Lower lobe of right lung (tissue), 2 donors: ENCODE measurements at regions not wholly inside any gene's neighbourhood (a gene's known extent, or its start where the extent isn't known, plus 50 kb on each side); places are given as distances from the start of the nearest gene placed in this dataset.

Experiments
- ATAC-seq, 2 donors: fragments of 200-7000 bp; cut with Tn5 transposase; one replicate each; pipeline ENCODE4 v1.9.1; 2020 to 2022; ENCODE audit warnings: mild to moderate bottlenecking in 2 of 2, moderate library complexity in 2 of 2
- DNase-seq: peaks from one replicate; pipeline ENCODE4 v3.0.0-alpha.2; 2020
- H3K27ac ChIP-seq: fragments of 200-600 bp; one replicate; pipeline ENCODE4 v1.8.0; 2022
- H3K27me3 ChIP-seq: fragments of 200-600 bp; one replicate; pipeline ENCODE4 v1.8.0; 2022; ENCODE audit warnings: low read depth
- H3K36me3 ChIP-seq: fragments of 200-600 bp; one replicate; pipeline ENCODE4 v1.8.0; 2022; ENCODE audit warnings: mild to moderate bottlenecking
- H3K4me1 ChIP-seq: fragments of 200-600 bp; one replicate; pipeline ENCODE4 v1.8.0; 2022
- H3K4me3 ChIP-seq: fragments of 200-600 bp; one replicate; pipeline ENCODE4 v1.8.0; 2022; ENCODE audit warnings: mild to moderate bottlenecking
- H3K9me3 ChIP-seq: fragments of 200-600 bp; one replicate; pipeline ENCODE4 v1.8.0; 2022
- intact Hi-C: fragments of 100-400 bp; cut with DNase I; formaldehyde crosslinking; loops from one replicate; pipeline ENCODE4 v1.11.0; 2022
- TF ChIP-seq, protein P1 (sequence below): fragments of 200-600 bp; IDR thresholded peaks from one replicate; pipeline ENCODE4 v1.8.0; 2022; ENCODE audit warnings: antibody characterized with exemption, mild to moderate bottlenecking
- donor health status: DM: no; HTN: yes; CAD: no; lungs with severe emphysema.

DNA sequence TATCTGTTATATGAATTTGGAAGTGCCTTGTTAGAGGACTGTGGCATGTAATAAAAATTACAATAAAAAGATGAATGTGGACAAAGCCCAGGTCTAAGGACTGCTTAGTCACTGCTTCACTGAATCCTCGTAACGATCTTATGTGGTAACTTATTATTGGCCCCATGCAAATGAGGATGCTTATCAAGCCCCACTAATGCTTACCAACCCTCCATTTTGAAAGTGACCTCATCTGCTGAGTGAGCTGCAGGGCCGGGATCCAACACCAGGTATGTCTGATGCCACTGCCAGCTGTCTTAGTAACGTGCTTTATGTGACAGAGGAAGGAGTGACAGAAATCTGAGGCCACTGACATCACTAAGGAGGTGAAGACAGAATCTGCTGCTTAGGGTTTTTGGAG lies 65.3 kb upstream of the CCDC85A start:
- Histone ChIP-seq H3K36me3 (no peaks in the 10 kb centered on the region), H3K9me3 (no peaks in the 10 kb centered on the region), H3K27me3 (no peaks in the 10 kb centered on the region), H3K27ac (no peak overlapping the region), H3K4me1 (no peaks in the 10 kb centered on the region), H3K4me3 (no peak overlapping the region)
- intact Hi-C loops, result no loop called here
- DNase-seq, result no peak
- no peak for ATAC-seq
- TF ChIP-seq, protein P1, sequence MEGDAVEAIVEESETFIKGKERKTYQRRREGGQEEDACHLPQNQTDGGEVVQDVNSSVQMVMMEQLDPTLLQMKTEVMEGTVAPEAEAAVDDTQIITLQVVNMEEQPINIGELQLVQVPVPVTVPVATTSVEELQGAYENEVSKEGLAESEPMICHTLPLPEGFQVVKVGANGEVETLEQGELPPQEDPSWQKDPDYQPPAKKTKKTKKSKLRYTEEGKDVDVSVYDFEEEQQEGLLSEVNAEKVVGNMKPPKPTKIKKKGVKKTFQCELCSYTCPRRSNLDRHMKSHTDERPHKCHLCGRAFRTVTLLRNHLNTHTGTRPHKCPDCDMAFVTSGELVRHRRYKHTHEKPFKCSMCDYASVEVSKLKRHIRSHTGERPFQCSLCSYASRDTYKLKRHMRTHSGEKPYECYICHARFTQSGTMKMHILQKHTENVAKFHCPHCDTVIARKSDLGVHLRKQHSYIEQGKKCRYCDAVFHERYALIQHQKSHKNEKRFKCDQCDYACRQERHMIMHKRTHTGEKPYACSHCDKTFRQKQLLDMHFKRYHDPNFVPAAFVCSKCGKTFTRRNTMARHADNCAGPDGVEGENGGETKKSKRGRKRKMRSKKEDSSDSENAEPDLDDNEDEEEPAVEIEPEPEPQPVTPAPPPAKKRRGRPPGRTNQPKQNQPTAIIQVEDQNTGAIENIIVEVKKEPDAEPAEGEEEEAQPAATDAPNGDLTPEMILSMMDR, result no peak

DNA sequence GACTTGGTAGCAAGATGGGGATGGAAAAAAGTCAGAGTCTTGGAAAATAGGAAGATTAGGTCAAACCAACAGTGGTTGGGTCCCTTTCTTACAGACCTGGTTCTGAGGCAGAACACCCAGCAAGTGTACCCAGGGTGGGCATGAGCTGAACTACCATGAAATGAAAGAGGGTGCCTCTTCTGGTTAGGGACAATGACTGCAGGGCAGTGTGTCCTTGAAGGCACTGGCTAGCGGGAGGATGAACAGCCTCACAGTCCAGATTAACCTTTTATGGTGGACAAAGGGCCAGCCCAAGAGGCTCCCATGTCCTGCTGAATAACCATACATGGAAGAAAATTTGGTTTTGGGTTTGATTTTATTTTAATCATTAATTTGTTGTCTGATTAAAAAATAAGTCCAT lies 61.8 kb upstream of the CCDC85A start:
- no peaks in the 10 kb centered on the region for H3K36me3 ChIP-seq
- H3K4me1 ChIP-seq, result no peaks in the 10 kb centered on the region
- no peaks in the 10 kb centered on the region for H3K27me3 ChIP-seq
- TF ChIP-seq, protein P1, result no peak
- no peak for DNase-seq
- no peaks in the 10 kb centered on the region for H3K9me3 ChIP-seq
- ATAC-seq, result no peak
- intact Hi-C loops, result no loop called here
- H3K27ac ChIP-seq, result no peak overlapping the region
- H3K4me3 ChIP-seq, result no peak overlapping the region

DNA sequence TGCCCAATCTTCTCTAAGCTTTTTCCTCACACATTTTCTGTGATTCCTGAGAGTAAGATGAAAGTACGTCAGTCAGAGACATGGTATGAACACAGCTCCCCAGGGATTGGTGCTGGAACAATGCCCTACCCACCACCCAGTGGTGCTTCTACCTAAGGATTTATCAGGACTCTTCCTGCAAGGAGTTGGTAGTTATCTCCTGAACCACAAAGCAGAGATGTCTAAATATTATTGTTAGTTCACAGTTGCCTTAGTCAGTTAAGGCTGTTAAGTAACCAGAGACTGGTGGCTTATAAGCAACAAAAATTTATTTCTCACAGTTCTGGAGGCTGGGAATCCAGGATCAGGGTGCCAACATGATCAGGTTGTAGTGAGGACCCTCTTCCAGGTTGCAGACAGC lies 60.3 kb upstream of the CCDC85A start:
- no peak overlapping the region for H3K4me3 ChIP-seq
- TF ChIP-seq, protein P1, result no peak
- H3K36me3 ChIP-seq, result no peaks in the 10 kb centered on the region
- no peaks in the 10 kb centered on the region for H3K9me3 ChIP-seq
- intact Hi-C loops, result no loop called here
- ATAC-seq (no peak), DNase-seq (no peak)
- no peaks in the 10 kb centered on the region for H3K4me1 ChIP-seq
- no peak overlapping the region for H3K27ac ChIP-seq
- no peaks in the 10 kb centered on the region for H3K27me3 ChIP-seq

DNA sequence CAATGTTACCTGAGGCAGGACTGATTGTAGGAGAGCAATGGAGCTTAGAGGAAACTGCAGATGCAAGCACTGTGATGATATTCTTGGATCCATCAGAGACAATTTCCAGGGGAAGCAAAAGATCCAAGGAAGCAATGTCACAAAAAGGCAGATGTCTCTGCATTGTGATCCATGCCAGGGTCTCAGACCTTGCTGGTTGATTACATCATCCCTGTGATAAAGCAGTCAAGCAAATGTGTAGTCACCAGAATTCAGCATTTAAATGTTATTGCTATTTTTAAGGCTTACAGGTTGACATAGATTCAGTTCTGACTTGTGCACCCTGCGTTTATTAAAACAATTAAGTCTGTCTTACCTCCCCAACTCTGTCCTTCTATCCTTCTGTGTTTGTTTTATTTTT lies 56.8 kb upstream of the CCDC85A start:
- Histone ChIP-seq H3K4me1 (no peaks in the 10 kb centered on the region), H3K27me3 (no peaks in the 10 kb centered on the region), H3K4me3 (no peak overlapping the region), H3K36me3 (no peaks in the 10 kb centered on the region), H3K27ac (no peak overlapping the region), H3K9me3 (no peaks in the 10 kb centered on the region)
- no peak for DNase-seq
- TF ChIP-seq, protein P1, result no peak
- intact Hi-C loops, result no loop called here
- ATAC-seq, result no peak

DNA sequence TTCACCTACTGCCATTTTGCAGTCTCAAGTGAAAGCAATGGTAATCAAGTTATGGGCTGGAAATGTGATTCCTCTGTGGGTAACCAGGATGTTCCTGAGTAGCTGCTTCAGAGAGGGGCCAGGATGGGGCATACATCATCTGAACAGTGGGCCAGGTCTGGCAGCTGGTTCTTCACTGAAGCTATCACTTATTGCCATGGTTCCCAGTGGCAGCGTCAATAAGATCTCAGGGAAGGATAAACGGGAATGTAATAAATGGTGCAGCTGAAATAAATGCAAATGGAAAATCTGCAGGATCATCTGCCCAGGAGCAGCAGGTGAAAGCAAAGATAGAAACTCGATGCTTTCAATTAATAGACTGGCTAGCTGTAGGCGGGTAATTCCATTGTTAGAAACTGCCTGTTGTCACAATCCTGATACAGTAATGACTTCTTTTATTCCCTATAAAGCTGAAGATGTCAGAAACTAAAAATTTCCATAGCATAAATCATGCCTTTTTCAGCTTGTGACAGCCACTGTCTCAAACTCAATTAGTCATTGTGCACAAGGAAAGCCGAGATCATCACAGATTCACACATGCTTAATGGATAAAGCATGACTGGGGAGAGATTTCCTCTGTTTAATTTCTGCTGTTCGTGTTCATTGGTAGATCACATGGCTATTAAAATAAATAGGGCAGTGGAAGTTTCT lies 56.2 kb upstream of the CCDC85A start:
- H3K4me3 ChIP-seq, result no peak overlapping the region
- no peaks in the 10 kb centered on the region for H3K9me3 ChIP-seq
- H3K4me1 ChIP-seq, result no peaks in the 10 kb centered on the region
- H3K27me3 ChIP-seq, result no peaks in the 10 kb centered on the region
- no peak for ATAC-seq
- DNase-seq, result no peak
- intact Hi-C loops, result no loop called here
- H3K27ac ChIP-seq, result no peak overlapping the region
- no peaks in the 10 kb centered on the region for H3K36me3 ChIP-seq
- TF ChIP-seq, protein P1, result no peak

DNA sequence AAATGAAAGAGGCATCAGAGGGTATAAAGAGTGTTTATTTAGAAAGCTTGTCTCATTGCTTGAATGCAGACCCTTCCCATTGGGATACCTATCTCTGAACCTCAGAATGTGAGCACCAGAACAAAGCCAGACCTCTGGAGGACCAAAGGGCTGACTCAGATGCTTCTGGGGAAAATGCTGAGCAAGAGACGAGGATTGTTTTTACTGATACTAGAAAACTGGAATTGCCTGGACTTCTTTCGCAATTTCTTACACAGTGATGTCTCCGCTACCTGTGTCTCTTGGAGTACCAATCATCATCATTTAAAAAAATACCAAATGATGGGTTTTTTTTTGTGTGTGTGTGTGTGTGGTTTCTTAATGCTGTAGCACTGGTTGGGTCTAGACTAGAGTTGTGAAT lies 55.6 kb upstream of the CCDC85A start:
- TF ChIP-seq, protein P1, result no peak

More for the DNA sequence above, 55.6 kb upstream of the CCDC85A start:
- H3K9me3 ChIP-seq, result no peaks in the 10 kb centered on the region
- no peak overlapping the region for H3K27ac ChIP-seq
- H3K27me3 ChIP-seq, result no peaks in the 10 kb centered on the region
- H3K4me3 ChIP-seq, result no peak overlapping the region
- H3K36me3 ChIP-seq, result no peaks in the 10 kb centered on the region
- no peaks in the 10 kb centered on the region for H3K4me1 ChIP-seq
- ATAC-seq, result no peak
- no peak for DNase-seq
- intact Hi-C loops, result no loop called here
